HG02798 (cell line): ENCODE measurements at regions not wholly inside any gene's neighbourhood (a gene's known extent, or its start where the extent isn't known, plus 50 kb on each side); places are given as distances from the start of the nearest gene placed in this dataset.
"Not testable (repeated sequence)": the region's sequence is repeated elsewhere in the genome, so short reads cannot be mapped to it uniquely, and the experiment has no call there.

ENCODE experiments used
- ATAC-seq: cut with Tn5 transposase; IDR thresholded peaks from one replicate; pipeline ENCODE4 v1.9.1; 2021; ENCODE audit warnings: mild to moderate bottlenecking; ENCODE audit not compliant: unreplicated experiment, poor library complexity

DNA sequence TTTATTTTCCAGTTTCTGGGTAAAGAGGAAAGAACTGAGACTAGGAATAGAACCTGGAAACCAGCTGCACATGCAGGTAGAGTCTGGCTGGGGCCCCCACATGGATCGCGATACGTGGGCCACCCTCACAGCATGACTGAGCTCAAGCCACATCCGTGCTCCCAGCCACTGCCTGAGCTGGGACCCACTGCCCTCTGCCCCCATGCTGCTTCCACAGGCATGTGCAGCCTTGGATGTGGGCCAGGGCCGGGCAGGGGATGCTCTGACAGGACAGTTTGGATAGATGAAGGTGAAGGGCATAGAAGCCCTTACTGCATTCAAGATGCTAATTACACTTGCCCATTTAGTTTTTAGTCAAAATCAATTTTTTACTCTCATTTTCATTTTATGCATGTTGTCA lies 321.2 kb downstream of the DCDC2C start:
- no peak for ATAC-seq

DNA sequence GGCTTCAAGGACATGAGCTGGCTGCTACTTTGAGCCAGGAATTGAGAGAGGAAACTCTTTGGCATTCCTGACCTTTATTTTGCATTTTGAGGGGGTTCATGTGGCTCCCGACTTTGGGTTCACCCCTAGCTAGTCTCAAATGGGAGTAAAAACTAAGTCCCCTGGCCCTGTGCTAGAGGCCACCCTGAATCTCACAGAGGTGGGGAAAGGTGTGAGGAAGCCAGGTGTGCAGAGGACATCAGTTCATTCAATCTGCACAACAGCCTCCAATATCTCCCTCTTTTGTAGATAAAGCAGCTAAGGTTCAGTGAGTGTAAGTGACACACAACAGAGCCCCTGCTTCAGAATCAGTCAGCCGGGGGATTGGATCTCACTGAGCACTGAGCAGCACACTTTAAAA lies 325.7 kb downstream of the DCDC2C start:
- ATAC-seq = no peak

DNA sequence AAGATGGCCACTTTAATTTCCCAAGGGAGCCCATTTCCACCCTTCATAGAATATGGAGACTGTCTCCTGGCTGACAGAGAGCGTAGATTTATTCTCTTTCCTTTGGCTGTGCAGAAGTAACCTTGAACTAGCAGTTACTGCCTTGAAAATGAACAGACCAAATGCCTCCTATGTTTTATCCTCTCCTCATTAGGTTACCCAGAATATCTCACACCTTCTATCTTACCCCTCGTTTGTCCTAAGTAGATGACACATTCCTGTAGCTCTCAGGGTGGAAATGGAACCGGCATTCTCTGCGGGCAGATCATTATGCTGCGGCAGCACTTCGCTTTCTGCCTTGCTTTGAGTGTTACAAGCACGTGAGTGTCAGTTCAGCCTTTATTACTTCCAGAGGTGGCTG lies 336.5 kb downstream of the DCDC2C start:
- ATAC-seq = no peak

DNA sequence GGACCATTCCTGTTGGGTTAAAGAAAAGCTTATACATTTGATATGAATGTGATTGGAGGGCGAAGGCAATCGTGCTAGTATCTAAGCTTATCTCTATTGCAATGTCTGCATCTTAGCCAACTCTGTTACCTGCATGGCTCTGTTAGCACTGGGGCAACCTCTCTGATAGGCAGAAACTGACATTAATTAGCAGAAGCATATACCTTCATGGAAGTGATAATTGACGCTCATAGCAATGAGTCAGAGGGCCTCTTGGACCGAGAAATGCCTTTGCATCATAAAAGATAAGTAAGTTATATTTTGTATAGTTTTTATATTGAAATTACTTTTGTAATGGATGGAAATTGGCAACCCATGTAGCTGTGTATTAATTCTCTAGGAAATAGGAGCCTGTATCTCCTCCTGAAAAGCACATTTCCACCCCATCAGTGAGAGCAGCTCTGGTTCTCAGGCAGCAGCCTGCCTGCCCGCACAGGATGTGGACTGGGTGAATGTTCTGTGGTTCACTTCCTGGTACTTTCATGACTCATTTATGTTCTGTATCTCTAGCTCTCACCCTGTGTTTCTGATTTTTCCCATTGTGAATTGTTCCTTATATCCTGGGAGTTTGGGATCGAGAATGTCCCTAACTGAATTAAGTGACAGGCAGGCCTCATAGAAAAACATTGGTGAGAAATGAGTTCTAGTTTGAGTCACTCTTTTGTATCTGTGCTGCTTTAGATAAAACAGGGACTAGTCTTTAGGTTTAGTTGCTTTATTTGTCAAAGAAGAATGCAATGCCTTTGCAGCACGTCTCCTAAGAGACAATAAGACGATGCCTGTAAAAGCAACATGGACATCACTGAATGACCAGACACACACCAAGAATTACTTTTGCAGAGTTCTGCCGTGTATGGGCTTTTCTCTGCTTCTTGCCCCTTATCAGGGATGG lies 344.9 kb downstream of the DCDC2C start:
- ATAC-seq = no peak

DNA sequence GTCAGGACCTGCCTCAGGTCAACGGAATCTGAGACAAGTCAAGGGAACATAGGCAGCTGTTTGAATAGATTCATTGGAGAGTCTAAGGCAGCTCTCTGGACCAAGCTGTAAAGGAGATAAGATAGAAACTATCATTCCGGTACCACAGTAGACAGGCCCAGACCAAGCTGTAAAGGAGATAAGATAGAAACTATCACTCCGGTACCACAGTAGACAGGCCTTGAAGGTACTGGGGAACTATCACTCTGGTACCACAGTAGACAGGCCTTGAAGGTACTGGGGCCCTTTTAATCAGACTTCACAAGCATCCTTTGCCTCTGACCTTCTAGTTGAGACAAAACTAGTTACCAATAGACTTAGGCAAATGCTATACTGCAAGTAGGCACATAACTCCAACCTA lies 346.1 kb downstream of the DCDC2C start:
- no peak for ATAC-seq

DNA sequence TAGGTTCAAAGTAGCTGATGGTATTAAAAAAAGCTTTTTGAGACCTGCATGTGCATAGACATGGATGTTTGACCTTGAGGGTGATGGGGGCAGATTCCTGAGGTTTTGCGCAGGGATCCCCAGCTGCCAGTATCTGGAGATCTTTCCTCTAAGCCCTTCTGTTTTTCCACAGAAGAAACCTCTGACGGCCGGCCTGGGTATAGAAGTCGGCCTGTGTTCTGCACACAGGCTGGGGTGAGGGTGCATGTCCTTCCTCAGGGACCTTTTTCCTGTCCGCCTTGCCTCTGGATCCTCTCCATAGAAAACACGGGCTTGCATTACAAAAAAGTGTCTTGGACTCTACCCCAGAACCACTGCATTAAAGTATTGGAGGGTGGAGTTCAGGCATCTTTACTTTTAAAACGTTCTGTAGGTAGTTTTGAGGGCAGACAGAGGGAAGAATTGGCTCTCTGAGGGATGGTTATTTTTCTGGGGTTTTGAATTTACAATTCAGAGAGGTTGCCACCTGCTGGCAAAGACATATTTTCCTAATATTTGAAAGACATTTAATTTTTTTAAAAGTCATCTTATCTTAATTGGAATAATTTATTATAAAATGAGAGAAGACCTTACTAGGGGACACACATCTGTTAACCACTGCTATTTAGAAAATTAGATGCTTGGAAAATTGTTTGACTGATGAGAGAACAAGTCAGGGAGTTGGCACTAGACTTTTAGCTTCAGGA lies 350.6 kb downstream of the DCDC2C start:
- no peak for ATAC-seq

DNA sequence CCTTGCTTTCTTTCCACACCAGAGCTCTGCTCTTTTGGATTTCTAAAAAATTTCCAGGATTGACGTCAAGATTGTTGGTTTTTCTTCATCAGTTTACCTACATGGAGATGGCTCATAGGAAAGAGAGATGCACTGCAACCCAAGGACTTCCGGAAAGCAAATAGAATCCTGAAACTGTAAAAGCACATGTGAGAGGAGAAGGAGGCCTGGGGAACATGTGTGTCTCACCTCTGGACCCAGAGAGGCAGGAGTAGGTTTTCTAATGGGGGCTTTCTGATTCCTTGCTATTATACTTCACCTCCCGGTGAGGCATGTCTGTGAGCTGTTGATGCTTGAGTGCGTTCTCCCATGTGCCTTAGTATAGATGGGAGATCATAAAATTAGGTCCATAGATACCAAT lies 362.8 kb downstream of the DCDC2C start:
- ATAC-seq = no peak

DNA sequence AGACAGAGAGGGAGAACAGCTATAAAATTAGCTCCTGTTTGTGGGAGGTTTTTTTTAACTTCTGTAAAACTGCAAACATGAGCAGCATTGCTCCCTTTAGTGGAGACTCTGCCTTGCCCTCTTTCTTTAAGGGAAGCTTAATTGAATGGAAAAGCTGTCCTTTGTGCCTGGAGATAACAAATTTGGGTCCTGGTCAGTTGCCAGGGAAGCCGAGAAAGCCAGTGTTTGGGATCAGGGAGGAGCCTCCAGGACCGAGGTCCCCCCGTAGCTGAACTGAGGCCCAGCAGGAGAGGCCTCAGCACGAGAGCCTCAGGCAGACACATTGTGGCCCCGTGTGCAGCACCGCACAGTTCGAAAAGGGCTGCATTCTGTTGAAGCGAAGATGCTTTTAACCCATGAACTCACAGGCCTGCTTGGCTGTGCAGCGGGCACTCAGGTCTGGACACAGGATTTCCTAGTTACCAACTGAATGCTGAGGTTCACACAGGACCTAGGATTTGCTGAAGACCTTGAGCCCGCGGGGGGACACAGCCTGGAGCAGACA lies 369.7 kb downstream of the DCDC2C start:
- no peak for ATAC-seq

DNA sequence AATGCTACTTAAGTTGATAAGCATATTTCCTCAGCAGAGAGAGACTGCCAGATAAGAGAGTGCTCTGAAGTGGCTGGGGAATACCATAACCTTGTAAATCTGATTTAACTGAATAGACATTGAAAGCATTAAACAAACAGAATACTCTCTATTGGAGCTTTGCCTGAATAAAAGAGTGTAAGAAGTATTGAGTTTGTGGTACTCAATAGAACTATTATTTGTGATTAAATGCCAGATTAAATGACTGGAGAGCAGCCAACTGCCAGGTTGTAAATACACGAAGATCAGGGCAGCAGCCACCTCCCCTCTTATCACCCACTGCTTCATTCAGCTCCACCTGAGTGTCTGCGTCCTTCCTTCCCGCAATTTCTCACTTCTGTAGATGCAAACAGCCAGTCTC lies 373.6 kb downstream of the DCDC2C start:
- ATAC-seq = no peak

DNA sequence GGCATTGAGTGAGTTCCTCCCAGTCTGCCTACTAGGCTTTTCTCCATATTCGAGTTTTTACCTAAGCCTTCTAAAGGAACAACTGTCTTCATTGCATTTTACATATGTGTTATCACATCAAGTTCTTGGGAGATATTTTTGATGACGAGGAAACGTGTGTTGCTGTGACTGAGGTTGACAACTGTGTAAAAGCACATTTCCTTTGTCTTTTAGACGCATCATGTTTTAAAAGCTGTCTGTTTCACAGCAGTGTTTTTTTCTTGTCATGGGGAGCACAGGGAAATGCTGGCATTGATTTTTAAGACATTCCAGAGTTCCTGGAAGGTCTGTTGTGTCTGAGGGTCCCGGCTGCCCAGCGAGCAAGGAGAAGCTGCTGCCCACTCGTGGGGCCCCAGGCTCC lies 381.8 kb downstream of the DCDC2C start:
- ATAC-seq = no peak

DNA sequence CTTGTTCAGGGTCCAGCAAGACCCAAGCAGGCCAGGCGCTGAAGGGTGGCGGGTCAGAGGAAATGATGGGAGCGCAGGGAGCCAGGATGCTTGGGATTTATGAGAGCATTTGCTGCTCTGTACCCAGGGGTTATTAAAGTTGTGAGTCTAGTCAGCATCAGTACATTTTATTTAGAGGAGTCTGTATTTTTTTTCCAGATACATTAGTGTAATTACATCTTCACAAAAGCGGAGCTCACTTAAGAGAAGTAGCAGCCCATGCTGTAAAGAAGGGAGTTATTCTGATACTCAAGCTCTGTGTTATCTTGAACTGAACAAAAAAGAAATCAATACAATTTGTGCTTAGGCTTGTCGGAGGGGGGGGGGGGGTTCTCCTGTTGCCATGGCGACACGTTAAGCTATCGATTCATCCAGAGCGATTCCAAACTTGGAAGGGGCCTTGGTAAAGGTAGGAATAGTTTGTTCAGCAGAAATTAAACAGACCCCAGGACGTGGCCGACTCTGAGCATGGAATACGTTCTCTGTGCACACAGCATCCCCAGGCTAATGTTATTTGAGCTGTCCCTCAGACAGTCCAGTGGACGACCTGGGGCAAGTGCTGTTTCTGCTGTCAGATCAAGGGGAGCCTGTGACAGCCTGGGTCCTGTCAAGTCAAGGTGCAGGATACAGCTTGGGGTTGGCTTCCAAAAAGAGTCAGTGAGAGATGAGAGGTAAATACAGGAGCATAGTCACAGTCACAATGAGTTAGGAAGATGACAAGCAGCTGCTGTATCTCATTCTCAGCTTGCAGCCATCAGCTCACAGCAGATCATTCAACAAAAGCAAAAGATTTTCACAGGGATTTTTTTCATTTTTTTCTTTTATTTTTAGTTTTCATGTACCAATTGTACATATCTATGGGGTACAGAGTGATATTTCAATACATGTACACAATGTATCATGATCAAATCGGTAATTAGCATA lies 387.6 kb downstream of the DCDC2C start:
- ATAC-seq = no peak

DNA sequence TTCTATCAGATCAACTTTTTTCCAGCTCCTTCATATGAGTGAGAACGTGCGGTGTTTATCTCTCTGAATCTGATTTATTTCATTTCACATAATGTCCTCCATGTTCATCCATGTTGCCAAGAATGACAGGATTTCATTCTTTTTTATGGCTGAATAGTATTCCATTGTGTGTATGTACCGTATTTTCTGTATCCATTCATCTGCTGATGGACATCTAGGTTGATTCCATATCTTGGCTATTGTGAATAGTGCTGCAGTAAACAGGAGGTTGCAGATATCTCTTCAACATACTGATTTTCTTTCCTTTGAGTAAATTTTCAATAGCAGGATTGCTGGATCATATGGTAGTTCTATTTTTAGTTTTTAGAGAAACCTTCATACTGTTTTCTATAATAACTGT lies 388.5 kb downstream of the DCDC2C start:
- no peak for ATAC-seq

DNA sequence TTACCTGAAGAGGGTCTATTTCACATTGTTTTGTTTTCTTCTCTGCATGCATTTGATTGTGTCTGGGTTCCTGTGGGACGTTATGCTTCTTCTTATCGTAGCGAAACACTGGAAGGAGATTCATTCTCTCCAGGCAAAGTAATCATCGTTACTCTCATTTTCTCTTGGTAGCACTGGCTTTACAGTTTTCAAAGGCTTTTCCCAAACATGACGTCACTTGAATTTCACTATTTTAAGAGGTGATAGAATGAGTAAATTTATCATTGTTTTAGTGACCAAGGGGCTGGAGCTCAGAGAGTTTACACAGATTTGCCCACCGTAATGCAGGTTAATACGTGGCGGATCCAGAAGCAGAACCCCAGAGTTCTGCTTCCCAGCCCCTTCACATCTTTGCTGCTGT lies 391.4 kb downstream of the DCDC2C start:
- ATAC-seq = no peak

DNA sequence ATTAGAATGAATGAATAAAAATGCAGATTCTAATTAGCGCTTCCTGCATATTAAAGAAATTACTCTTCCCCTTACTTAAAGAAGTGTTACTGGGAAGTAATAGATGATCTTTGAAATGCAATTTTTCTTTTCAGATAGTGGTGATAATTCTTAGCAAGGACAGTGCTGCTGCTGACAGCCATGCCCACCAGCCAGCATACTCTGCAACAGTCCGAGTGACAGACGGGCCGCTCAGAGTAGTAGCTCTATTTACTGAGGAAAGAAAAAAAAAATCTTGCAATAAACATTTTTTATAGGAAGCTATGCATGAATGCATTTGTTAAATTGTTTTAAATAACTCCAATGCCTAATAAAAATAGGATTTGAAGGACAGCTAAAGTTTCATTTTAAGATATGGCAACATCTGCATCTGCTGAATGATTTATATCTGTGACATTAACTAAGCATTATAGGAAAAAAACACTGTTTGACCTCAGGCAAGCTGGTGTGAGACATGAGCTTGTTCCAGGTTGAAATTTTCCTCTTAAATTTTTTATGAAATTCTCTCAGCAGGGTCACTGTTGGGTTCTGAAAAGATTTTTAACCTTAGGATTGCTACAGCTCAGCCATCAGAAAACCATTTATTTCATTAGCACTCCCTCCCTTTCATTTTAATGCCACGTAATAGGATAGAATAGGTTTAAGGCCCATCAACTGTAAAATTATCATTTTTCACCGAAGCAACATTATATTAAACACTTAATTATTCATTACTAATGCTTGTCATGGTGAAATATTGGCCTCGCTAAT lies 393.8 kb downstream of the DCDC2C start:
- no peak for ATAC-seq

DNA sequence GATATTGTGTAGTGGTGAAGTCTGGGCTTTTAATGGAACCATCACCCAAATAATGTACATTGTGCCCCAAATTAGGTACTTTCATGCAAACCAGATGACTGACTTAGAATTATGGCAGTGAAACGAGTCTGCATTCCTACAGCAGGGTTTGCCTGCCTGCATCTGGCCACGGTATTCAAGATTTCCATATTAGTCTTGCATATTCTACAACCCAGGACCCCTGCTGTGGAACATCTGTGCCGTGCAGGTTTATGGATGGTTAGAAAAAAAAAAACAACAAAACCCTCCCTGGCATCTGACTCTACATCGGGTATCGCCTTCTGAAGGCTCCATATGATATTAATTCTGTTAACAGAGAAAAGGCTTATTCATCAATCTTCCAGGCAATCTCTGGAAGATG lies 394.8 kb downstream of the DCDC2C start:
- no peak for ATAC-seq

DNA sequence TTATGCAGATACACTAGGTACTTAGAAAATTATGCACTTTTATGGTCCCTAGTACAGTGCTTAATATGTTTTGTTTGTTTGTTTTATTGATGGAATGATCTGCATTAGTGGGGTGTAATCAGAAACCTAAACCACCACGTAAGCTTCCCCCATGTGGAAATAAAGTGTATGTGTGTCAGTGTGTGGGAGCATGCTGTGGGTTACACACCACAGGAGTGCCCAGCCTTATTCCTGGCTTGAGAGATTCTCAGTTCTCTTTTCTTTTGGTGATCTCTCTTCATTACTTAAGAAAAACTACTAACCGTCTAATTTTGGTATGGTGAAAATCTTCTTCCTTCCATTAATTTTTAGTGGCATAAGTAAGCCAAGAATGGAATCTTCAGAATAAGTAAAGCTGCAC lies 398.6 kb downstream of the DCDC2C start:
- ATAC-seq = no peak

DNA sequence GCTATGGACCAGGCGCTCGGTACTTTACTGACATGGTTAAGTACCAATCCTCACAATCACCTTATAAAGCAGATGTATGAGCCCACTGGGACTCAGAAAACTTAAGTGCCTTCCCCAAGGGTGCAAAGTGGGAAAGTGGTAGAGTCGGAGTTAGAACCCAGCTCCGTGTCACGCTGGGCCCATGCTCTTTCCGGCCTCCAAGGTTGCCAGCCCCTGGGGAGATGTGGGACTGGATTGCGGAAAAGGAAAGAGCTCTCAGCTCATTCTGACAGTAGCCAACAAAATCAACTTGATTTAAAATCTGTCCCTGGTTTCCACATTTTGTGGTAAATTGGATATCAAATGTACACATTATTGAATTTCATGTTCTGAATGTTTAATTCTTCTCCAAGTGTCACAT lies 403.8 kb downstream of the DCDC2C start:
- ATAC-seq = no peak

DNA sequence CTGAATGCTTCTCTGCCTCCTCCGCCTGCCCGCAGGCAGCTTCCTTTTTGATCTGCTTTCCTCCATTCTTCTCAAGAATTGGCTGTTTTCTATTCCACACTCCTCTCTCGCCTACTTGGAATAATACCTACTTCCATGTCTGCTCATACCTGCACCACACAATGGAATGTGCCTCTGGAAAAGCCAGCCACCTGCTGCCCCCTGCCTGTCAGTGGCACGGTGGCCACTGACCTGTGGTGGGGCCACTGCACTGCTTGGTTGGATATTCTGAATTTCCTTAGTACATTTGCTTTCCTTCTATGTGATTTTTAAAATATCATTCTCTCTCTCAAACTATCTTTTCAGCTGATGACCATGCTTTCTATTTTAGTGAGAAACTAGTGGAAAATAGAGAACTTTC lies 406.9 kb downstream of the DCDC2C start:
- no peak for ATAC-seq

DNA sequence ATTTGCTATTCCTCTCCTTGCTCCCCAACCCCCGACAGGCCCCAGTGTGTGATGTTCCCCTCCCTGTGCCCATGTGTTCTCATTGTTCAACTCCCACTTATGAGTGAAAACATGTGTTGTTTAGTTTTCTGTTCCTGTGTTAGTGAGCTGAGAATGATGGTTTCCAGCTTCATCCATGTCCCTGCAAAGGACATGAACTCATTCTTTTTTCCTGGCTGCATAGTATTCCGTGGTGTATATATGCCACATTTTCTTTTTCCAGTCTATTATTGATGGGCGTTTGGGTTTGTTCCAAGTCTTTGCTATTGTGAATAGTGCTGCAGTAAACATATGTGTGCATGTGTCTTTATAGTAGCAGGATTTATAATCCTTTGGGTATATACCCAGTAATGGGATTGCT lies 412.1 kb downstream of the DCDC2C start:
- ATAC-seq = not testable (repeated sequence)

DNA sequence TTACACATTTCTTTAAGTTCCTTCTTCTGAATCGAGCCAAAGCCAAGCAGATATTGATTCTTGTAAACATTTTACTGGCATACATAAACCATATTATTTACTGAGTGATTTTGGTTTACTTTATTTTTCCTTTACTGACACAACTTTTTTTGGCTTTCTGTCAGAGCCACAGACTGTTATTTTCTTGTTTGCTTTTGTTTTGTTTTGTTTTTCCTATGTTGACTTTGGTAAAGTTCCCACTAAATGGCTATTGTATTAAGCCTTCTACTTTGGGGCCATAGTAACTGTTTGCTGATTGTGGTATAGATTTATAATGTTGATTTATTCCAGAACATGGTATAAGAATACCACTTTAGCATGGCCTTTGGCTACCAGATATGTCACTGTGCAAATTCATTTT lies 419.4 kb downstream of the DCDC2C start:
- ATAC-seq = no peak
